ENCODE measurements at regions not wholly inside any gene's neighbourhood (a gene's known extent, or its start where the extent isn't known, plus 50 kb on each side); places are given as distances from the start of the nearest gene placed in this dataset.

DNA sequence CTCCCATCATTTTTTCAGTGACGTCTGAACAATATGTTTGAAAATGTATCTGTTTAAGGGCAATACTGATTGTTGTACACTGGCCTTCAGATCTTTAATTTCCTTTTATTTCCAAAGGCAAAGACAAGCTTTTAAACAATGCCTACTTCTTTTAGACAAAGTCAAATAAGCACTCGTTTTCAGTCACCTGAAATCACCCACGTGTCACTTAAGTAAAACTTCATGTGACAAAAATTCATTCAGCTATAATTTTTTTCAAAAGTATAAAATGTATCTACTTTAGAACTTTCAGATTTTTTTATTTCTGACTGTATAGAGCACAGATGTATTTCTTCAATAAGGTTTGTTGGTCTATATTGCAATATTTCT lies 113.5 kb upstream of the BEND6 start:
- H3K4me1 ChIP-seq, result peaks cover 37% of the 10 kb centered on the region
- H3K4me3 ChIP-seq, result no peak overlapping the region
- H3K36me3 ChIP-seq, result no peaks in the 10 kb centered on the region
- H3K4me2 ChIP-seq, result peak overlapping the region; percentile 90
- no peak overlapping the region for H3K9ac ChIP-seq
- no peaks in the 10 kb centered on the region for H4K20me1 ChIP-seq
- no peaks in the 10 kb centered on the region for H3K9me3 ChIP-seq
- H3K27me3 ChIP-seq, result no peaks in the 10 kb centered on the region
- TF ChIP-seq Cebpa-rat (IDR thresholded peaks at IDR 0.05), result no peak
- H3K27ac ChIP-seq, result no peak overlapping the region

DNA sequence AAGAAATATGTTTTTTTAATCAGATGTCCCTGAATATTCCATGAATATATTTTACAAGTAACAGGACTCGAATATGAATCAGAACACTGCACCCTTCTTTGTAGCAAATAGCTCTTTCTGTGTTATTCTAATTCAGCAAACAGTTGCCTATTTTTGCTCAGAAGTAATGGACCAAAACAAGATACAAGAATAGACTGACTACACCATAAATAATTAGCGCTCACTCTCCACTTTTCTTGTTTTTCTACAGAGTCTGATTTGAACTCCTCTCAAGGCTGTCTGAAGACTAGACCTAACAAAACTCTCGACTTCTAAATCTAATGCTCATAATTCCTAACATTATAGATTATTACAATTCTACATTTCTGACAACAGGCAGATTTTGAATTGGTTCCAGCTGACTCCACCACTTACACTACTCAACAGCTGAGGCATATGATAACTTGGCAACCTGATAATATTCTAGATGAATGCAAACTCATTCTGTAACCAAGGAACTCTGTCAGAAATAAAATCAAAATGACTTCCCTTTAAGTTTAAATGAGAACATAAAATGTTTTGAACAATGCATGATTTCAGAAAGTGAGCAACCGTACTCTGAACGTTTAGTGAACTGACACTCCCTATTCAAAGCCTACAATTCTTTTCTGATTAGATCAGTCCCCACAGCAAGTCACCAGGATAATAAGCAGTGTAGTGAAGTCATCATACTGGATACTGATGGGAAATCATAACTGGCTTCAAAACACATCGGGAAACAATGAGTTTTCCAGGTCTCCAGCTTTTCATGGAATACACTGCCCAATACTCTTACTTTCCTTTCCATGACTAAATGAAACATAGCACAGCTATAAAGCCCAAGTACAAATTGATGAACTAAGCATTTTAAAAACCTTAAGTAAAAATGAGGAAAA lies 114.2 kb upstream of the BEND6 start:
- Histone ChIP-seq H3K36me3 (no peaks in the 10 kb centered on the region), H3K27me3 (no peaks in the 10 kb centered on the region), H3K4me2 (peak overlapping the region; percentile 90), H3K9ac (no peak overlapping the region), H3K4me3 (no peak overlapping the region), H4K20me1 (no peaks in the 10 kb centered on the region), H3K4me1 (peaks cover 37% of the 10 kb centered on the region), H3K27ac (no peak overlapping the region), H3K9me3 (no peaks in the 10 kb centered on the region)
- TF ChIP-seq Cebpa-rat (IDR thresholded peaks at IDR 0.05), result no peak

DNA sequence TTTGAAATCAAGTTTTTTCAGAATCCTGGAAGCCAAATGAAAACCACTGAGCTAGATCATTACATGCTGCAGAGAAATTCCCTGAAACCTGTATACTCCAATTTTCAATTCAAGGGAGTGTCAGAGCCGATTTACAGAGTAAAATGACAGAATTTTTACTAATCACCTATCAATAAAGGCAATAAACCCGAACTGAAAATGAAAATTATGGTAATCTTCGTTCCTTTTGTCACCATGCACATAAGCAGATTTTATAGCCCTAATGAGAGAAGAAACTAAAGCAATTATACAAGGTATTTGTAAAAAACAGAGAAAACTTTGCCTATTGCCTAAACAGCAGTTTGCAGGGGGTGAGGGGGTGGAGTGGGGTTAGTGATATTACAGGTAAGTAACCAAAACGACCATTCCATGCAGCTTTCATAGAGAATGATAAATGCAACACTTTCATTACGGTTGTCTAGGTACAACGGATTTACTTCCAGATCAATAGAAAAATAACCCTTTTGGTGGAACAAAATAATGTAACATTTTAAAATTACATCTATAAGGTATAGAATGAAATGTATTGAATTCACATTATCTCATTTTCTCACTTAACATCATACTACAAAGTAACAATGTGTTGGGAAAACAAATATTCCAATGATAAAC lies 115.2 kb upstream of the BEND6 start:
- Histone ChIP-seq H3K27ac (no peak overlapping the region), H3K36me3 (no peaks in the 10 kb centered on the region), H4K20me1 (no peaks in the 10 kb centered on the region), H3K9me3 (no peaks in the 10 kb centered on the region), H3K4me3 (no peak overlapping the region), H3K27me3 (no peaks in the 10 kb centered on the region), H3K4me1 (peaks cover 34% of the 10 kb centered on the region), H3K9ac (no peak overlapping the region), H3K4me2 (no peak overlapping the region)
- no peak for TF ChIP-seq Cebpa-rat (IDR thresholded peaks at IDR 0.05)

DNA sequence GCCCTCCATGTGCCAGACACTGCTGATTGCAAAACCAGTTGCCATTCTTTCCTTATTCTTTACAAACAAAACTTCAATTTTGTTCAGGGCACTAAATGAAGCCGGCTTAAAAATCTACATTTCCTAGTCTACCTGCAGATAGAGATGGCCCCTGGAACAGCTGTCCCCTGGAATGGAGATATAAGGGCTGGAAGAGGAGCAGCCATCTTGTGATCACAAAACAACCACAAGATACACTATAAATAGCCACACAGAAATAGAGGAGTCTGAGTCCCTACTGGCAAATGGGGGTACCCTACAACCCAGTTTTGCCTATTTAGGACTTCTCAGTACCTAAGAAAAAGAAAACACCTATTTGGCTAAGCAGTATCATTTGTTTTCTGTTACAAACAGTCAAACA lies 115.9 kb upstream of the BEND6 start:
- Histone ChIP-seq H3K27ac (no peak overlapping the region), H3K4me3 (no peak overlapping the region), H3K27me3 (no peaks in the 10 kb centered on the region), H3K36me3 (no peaks in the 10 kb centered on the region), H3K9ac (no peak overlapping the region), H3K9me3 (no peaks in the 10 kb centered on the region), H4K20me1 (no peaks in the 10 kb centered on the region), H3K4me2 (no peak overlapping the region), H3K4me1 (peaks cover 30% of the 10 kb centered on the region)
- no peak for TF ChIP-seq Cebpa-rat (IDR thresholded peaks at IDR 0.05)

DNA sequence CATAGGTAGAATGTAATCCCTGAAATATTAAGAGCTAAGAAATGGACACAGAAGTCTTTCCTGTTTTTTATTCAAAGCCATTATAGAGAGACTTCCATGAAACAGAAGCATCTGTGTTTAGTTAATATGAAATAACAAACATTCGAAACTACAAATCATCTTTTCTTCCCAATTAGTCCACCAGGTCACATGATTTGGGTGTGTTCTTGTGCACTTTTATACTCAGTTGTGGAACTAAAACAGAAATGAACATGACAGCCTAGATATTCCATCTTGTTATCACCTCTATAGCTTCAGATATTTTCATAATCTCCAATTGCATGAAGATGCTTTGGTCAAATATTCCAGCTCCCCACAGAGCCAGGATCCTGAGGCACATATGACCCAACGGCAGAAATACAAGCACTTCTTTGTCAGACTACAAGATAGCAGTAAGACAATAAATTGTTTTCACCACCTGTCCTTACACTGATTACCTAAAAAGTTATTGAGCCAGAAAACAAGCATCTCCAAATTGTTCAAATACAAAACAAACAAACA lies 116.8 kb upstream of the BEND6 start:
- TF ChIP-seq Cebpa-rat (IDR thresholded peaks at IDR 0.05), result no peak
- Histone ChIP-seq H3K27me3 (no peaks in the 10 kb centered on the region), H3K4me3 (no peak overlapping the region), H3K4me2 (no peak overlapping the region), H3K36me3 (no peaks in the 10 kb centered on the region), H4K20me1 (no peaks in the 10 kb centered on the region), H3K9me3 (no peaks in the 10 kb centered on the region), H3K4me1 (peaks cover 30% of the 10 kb centered on the region), H3K27ac (no peak overlapping the region), H3K9ac (no peak overlapping the region)

DNA sequence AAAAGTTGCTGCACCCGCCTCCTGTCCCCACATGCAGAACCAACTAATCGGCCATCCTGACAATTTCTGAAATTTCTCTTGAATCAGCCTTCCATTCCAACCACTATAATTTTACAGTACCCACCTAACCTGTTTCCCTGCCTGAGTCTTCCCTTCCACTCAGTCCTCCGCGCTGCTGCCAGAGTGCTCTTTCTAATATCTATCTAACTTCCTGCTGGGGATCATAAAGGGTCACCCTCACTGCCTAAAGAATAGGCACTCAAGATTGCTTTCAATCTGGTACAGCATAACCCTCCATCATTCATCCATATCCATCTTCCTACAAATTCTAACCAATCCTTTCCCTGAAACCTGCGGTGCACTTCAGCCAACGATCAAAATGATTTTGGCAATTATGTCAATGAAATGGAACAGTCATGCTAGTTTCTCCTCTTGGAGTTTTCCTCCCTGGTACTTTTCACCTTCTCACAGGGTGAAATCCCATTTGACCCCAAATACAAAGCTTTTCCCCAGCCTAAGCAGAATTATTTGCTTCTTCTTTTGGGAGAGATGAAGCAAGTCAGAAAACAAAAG lies 117.5 kb upstream of the BEND6 start:
- Histone ChIP-seq H3K4me2 (no peak overlapping the region), H4K20me1 (no peaks in the 10 kb centered on the region), H3K4me1 (peaks cover 25% of the 10 kb centered on the region), H3K27ac (no peak overlapping the region), H3K9ac (no peak overlapping the region), H3K9me3 (0 out of 2 replicates have a peak, but pooled peaks cover 4% of the 10 kb centered on the region), H3K36me3 (no peaks in the 10 kb centered on the region), H3K27me3 (no peaks in the 10 kb centered on the region), H3K4me3 (no peak overlapping the region)
- no peak for TF ChIP-seq Cebpa-rat (IDR thresholded peaks at IDR 0.05)

DNA sequence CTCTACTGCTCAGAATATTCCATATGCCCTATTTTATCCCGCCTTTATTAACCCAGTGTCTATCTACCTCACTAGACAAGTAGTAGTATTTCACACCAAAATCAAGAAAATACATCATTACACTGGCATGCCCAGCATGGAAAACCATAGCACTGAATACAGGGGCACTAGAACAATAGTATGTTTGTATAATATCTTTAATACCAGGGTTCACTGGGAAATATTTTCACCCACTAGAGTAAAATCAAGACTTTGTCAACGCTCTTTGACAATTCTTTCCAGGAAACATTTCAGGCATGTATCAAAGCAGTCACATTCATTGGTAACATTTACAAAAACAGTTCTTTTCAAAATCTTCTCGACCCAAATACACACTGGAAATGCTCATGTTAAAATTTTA lies 119.3 kb upstream of the BEND6 start:
- Histone ChIP-seq H3K27ac (no peak overlapping the region), H3K9me3 (0 out of 2 replicates have a peak, but pooled peaks cover 4% of the 10 kb centered on the region), H3K4me3 (no peak overlapping the region), H3K27me3 (no peaks in the 10 kb centered on the region), H3K9ac (no peak overlapping the region), H3K36me3 (no peaks in the 10 kb centered on the region), H3K4me2 (no peak overlapping the region), H4K20me1 (no peaks in the 10 kb centered on the region), H3K4me1 (peaks cover 7% of the 10 kb centered on the region; the same call in 1 of the 2 replicates)
- TF ChIP-seq Cebpa-rat (IDR thresholded peaks at IDR 0.05), result no peak

DNA sequence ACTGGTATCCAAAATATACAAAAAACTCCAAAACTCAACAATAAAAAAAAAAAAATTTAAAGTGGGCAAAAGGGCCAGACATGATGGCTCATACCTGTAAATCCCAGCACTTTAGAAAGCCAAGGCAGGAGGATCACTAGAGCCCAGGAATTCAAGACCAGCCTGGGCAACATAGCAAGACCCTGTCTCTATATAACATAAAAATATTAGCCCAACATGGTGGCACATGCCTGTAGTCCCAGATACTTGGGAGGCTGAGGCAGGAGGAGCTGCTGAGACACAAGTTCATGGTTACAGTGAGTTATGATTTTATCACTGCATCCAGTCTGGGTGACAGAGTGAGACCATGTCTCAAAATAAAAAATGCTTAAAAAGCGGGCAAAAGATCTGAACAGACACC lies 121.0 kb upstream of the BEND6 start:
- H3K9me3 ChIP-seq, result 0 out of 2 replicates have a peak, but pooled peaks cover 4% of the 10 kb centered on the region
- peaks cover under 1% of the 10 kb centered on the region; the same call in 1 of the 2 replicates for H4K20me1 ChIP-seq
- H3K4me2 ChIP-seq, result no peak overlapping the region
- TF ChIP-seq Cebpa-rat (IDR thresholded peaks at IDR 0.05), result no peak
- H3K36me3 ChIP-seq, result no peaks in the 10 kb centered on the region
- H3K27ac ChIP-seq, result no peak overlapping the region
- no peak overlapping the region for H3K9ac ChIP-seq
- no peak overlapping the region for H3K4me3 ChIP-seq
- 0 out of 2 replicates have a peak, but pooled peaks cover 1% of the 10 kb centered on the region for H3K4me1 ChIP-seq
- no peaks in the 10 kb centered on the region for H3K27me3 ChIP-seq

DNA sequence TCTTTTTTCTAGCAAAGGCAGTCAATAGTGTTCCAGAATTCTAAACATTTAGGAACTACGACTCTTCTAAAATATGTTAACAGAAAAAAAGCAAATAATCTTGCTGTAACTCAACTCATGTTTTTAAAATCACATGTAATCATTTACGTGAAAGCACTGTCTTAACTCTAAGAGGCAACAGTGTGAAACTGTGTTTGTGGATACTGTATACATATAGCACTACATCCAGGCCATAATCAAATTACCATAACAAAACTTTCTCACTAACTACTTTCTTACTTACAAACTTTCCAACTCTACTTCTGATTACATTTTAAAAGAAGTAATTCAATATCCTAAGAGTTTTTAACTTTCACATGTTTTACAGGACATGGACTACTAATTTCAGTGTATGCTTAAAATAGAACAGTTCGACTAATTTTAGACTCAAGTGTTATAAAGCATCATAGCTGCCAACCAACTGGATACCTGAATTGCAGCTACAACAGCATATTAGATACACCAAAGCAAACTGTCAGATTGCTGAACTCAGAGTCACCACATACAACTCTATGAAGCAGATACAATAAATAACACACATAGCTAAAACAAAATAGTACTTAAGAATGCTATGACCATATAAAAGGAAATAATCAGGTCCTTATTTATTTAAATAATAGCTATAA lies 121.6 kb upstream of the BEND6 start:
- Histone ChIP-seq H3K36me3 (no peaks in the 10 kb centered on the region), H3K9me3 (0 out of 2 replicates have a peak, but pooled peaks cover 4% of the 10 kb centered on the region), H3K4me1 (no peaks in the 10 kb centered on the region), H3K4me2 (no peak overlapping the region), H3K27me3 (no peaks in the 10 kb centered on the region), H3K9ac (no peak overlapping the region), H3K27ac (no peak overlapping the region), H4K20me1 (peaks cover 6% of the 10 kb centered on the region; the same call in 1 of the 2 replicates), H3K4me3 (no peak overlapping the region)
- no peak for TF ChIP-seq Cebpa-rat (IDR thresholded peaks at IDR 0.05)

All from BLaER1 (cell line).